A549 (cell line): ENCODE measurements at regions not wholly inside any gene's neighbourhood (a gene's known extent, or its start where the extent isn't known, plus 50 kb on each side); places are given as distances from the start of the nearest gene placed in this dataset.

Experiments
- EHF ChIP-seq: fragments of 250-450 bp; sonication (Bioruptor Pico); IDR thresholded peaks from 2 replicates; pipeline ENCODE4 v1.5.0; 2020; ENCODE audit warnings: mild to moderate bottlenecking
- EP300 ChIP-seq, 2 experiments: fragments of >200 bp; sonication (Bioruptor Twin); formaldehyde crosslinking; IDR thresholded peaks; 2 replicates in 1 of 2; 3 replicates in 1 of 2; pipeline ENCODE4 v1.6.1; 2016 to 2017
- ESRRA ChIP-seq: fragments of 150-350 bp; IDR thresholded peaks from 2 replicates; pipeline ENCODE4 v1.6.1; 2014; ENCODE audit warnings: mild to moderate bottlenecking, low read length, borderline replicate concordance
- JUN ChIP-seq, 2 experiments: fragments of >200 bp; sonication (Bioruptor Twin); formaldehyde crosslinking; IDR thresholded peaks; 2 replicates in 1 of 2; 3 replicates in 1 of 2; pipeline ENCODE4 v1.6.1; 2016 to 2017
- RAD21 ChIP-seq, 2 experiments: fragments of >200 bp in 1 of 2; sonication (Bioruptor Twin) in 1 of 2; formaldehyde crosslinking in 1 of 2; IDR thresholded peaks in 1 of 2; conservative IDR thresholded peaks in 1 of 2; 2 replicates in 1 of 2; 3 replicates in 1 of 2; pipeline ENCODE4 v1.6.1; 2012 to 2018; ENCODE audit warnings: inconsistent platforms in 1 of 2
- SMC3 ChIP-seq: fragments of >200 bp; sonication (Bioruptor Twin); formaldehyde crosslinking; IDR thresholded peaks from 3 replicates; pipeline ENCODE4 v1.6.1; 2018; ENCODE audit warnings: inconsistent platforms
- TF ChIP-seq, protein P1 (sequence below): fragments of >200 bp; sonication (Bioruptor Twin); formaldehyde crosslinking; IDR thresholded peaks from 3 replicates; pipeline ENCODE4 v1.5.1; 2016

DNA sequence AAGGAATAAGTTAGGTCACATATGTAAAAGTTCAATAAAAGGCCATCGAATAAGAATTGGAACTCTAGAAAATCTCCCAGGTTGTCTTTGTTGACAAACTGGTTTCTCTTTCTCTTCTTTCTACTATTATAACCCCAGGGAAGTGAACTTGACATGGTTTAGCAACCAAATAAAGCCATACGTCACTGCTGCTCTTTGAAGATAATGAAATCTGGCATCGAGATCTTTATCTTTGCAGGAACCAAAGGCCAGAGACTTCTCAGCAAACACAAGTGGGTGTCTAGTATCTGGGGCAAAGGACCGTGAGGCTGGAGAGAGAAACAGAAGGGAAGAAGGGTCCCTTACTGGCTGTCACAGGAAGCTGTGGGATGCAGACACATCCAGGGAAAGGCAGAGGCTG lies 286.7 kb upstream of the CDYL start:
- TF ChIP-seq EP300 (IDR thresholded peaks at IDR 0.05) (no peak), EHF (no peak), JUN (IDR thresholded peaks at IDR 0.05) (no peak), ESRRA (no peak), RAD21 (conservative IDR thresholded peaks at IDR 0.05 in 1 of 2, IDR thresholded peaks at IDR 0.05 in 1 of 2) (no peak), SMC3 (no peak)
- TF ChIP-seq, protein P1, sequence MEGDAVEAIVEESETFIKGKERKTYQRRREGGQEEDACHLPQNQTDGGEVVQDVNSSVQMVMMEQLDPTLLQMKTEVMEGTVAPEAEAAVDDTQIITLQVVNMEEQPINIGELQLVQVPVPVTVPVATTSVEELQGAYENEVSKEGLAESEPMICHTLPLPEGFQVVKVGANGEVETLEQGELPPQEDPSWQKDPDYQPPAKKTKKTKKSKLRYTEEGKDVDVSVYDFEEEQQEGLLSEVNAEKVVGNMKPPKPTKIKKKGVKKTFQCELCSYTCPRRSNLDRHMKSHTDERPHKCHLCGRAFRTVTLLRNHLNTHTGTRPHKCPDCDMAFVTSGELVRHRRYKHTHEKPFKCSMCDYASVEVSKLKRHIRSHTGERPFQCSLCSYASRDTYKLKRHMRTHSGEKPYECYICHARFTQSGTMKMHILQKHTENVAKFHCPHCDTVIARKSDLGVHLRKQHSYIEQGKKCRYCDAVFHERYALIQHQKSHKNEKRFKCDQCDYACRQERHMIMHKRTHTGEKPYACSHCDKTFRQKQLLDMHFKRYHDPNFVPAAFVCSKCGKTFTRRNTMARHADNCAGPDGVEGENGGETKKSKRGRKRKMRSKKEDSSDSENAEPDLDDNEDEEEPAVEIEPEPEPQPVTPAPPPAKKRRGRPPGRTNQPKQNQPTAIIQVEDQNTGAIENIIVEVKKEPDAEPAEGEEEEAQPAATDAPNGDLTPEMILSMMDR: no peak
